NCI-H1417 treated with DMSO at 0.1 percent for 48 hours (cell line): ENCODE measurements at regions not wholly inside any gene's neighbourhood (a gene's known extent, or its start where the extent isn't known, plus 50 kb on each side); places are given as distances from the start of the nearest gene placed in this dataset.
"Not testable (repeated sequence)": the region's sequence is repeated elsewhere in the genome, so short reads cannot be mapped to it uniquely, and the experiment has no call there.

ENCODE experiments used
- DNase-seq: peaks from one replicate; lab custom pipeline; 2025; lab: John Stamatoyannopoulos, UW

DNA sequence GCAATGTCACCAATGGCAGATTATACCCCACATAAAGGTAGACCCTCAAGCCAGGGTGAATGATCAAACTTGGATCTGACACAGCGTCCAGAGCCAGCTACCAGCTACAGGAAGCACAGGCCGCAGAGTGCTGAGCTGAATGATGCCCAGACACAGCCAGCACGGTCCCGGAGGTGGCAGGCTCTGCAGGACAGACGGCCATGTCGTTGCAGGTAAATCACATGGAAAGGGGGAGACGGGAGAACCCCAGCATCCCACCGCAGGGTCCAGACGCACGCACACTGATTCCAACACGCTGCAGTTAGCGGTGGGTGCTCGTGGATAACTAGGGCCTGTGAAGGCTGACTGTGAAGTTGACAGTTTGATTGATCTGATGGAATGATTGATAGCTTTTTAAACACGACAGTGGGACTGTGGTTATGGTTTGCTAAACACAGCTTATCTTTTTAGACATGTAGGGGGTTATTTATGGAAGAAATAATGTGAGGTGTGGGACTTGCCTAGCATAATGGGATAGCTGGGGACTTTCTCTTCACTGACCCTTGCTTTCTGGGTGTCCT is 228.5 kb downstream of the ERMARD start:
- no peak for DNase-seq

DNA sequence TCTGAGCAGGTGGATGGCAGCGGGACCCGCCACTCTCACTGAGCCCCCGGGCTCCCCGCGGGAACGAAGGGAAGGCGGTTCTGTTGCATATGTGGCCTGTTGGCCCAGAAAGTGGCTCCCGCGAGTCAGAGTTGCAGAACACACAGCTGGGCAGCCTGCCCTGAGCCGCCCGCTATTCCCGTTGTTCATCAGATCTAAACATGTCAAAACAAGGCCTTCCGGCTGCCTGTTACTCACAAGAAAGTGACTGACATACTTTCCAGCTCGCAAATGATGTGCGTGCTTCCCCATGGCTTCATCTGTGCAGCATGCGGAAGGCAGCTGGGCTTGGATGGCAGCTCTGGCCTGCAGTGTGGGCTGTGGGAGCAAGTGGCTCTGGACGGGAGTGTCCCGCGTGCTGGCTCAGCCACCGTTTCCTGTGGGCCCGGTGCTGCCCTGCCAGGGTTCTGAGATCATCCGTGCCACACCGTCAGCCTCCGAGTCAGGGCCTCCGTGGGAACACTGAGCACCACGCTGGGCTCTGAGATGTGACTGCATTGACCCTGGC is 227.3 kb downstream of the ERMARD start:
- no peak for DNase-seq

DNA sequence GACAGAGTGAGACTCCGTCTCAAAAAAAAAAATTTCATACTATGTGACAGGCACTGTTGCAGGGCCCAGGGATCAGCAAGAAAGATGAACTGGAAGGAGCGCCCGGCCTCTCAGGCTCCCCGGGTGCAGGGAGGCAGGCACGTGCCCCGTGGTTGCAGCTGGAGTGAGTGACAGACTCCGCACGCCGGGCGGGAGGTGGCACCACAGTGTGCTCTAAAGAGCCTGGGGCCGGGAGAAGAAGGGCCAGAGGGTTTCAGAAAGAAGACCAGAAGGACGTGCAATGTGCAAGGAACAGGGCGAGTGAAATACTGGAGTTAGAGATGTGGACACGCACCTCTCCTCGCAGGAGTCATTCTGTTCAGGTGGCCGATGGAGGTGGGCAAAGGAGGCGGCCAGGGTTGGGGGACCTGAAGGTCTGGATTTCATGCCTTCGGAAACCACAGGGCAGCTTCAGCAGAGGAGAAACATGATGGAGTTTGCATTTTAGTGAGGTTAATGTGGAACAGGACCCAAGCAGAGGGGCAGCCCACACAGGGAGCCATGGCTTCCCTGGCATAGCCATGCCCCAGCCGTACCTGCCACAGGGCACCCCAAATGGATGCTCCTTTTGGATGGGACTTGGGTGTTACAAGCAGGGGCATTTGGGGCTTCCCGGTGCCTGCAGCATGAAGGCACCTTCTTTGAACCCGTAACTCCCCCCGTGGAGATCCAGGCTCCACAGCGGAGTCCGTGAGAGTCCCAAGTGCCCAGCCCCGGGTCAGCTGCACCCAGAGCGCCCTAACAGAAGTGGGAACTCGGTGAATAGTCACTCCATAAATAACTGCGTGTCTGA is 226.2 kb downstream of the ERMARD start:
- no peak for DNase-seq

DNA sequence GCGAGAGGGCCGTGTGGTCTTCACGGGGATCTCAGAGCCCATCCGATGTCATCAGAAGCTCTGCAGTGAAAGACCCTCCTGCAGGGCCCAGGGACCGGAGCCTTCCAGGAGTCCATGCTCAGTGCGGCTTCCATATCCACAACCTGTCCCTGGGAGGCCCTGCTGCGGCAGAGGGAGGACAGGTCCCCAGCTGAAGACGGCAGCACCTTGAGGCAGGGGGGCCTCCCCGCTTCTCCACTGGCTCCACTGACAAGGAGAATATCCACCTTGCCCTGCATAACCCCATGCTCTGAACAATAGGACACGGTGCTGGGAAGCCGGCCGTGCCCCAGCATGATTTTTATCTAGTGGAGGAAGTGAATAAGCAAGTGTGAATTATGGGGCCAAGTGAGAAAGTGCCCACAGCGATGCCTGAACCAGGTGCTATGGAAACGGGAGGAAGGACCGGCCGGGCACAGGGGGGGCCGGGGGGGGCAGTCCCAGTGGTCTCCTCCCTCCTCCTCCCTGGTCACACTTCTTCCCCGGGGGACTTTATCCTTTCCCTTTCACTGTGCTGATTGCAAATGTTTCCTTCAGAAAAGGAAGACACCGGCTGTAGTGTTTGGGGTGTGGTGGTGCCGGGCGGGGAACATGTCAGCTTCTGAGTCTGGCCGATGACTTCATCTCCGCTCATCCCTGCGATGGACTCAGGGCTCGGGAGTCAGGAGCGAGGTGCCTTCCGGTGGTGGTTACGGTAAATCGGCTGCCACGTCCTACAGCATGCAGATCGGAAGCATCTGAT is 225.1 kb downstream of the ERMARD start:
- no peak for DNase-seq

DNA sequence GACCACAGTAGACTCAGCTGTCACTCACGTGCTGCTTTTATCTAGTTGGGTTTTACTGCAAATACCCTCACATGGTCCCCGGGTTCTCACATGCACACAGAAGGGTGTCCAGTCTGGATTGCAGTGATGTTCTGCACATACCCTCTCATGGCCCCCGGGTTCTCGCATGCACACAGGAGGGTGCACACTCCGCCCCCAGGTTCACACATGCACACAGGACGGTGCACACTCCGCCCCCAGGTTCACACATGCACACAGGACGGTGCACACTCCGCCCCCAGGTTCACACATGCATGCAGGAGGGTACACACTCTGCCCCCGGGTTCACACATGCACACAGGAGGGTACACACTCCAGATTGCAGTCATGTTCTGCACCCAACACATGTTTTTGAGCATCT is 224.3 kb downstream of the ERMARD start:
- DNase-seq: no peak

DNA sequence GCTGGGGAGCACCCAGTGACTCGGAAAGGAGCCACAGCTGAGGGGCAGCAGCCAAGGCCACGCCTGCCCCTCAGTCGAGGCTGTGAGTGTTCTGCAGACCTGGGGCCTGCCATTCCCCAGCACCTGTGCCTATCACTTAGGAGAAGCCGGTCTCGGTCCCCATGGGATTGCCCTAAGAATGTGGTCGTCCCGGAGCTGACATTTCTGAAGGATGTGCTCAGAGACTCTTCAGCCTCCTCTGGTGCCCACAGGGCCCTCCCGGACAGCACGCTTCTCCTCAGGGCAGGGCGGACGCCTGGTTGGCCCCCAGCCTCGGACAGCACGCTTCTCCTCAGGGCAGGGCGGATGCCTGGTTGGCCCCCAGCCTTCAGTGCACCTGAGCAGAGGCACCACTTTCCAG is 223.9 kb downstream of the ERMARD start:
- DNase-seq: no peak

DNA sequence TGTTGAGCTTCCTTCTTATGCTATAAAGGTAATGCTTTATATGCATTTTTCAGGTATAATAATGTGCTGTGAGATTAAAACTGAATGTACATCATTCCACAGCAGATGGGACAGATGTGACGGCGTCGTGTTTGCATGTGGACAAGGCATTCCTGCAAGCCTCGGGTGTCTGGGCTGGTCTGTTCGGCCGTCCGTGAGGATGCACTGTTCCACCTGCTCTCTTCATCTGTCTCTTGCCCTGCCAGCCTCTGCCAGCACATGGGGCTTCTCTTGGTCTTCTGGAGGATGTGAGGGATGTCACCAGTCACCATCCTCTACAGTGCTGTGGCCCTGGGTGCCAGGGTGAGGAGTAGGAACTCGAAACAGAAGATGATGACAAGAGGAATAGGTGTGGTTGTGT is 223.2 kb downstream of the ERMARD start:
- DNase-seq: no peak

DNA sequence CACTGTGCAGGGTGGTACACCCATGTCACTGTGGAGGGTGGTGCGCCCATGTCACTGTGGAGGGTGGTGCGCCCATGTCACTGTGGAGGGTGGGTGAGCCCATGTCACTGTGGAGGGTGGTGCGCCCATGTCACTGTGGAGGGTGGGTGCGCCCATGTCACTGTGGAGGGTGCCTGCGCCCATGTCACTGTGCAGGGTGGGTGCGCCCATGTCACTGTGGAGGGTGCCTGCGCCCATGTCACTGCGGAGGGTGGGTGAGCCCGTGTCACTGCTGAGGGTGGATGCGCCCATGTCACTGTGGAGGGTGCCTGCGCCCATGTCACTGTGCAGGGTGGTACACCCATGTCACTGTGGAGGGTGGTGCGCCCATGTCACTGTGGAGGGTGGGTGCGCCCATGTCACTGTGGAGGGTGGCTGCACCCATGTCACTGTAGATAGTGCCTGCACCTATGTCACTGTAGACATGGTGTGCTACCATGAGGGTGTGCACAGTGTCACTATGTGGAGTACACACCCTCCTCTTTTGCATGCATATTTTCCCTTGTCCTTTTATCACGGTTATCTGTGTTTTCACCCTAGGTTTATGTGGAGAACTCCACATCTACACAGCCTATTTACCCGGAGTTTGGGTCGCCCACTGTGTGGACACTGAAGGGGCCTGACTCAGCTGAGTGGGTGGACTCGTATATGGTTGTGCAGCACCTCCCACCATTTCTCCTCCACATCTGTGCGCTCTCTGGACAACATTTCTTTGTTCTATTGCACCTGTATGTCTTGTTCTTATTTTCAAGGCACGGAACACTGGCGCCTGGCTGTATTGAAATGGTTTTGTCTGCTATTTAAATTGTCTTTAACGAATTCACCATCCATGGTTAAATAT is 222.4 kb downstream of the ERMARD start:
- not testable (repeated sequence) for DNase-seq

DNA sequence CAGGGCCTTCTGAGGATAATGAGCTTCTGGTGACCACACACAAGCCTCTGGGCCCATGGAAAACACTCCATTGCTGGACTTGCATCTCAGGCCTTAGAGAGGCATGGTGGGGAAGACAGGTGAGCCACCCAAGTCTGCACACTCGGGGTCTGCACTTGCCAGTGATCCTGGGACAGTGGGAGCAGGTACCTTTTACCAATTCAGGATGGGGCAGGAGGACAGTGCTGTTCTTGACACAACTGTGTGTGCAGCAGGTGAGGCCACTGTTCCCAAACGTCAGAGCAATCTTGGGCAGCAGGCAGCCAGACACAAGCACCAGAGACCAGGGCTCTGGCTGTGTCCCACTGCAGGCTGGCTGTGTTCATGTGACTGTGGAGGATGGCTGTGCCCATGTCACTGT is 221.3 kb downstream of the ERMARD start:
- DNase-seq: no peak

DNA sequence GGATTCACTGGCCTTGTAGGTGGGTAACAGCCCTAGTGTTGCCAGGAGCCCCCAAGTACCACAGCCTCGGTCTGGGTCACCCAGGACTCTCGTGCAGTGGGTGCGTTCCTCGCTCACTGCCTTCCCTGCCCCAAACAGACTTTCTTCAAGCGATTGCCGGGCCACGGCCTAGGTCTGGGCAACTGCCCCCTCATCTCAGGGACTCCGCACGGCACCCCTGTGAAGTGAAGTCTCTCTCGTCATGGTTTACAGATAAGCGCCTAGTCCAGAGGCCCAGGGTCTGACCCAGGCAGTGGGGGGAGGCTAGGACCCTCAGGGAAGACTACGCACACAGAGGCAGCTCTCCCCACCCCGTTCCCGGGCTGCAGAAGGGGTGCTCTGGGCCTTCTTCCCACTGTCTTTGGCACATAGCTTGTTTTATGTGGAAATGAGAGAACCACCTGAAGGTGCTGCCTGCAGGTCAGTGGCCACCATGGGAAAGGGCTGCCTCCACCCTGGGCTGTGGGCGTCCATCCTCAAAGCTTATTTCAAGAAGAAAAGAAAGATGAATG is 220.8 kb downstream of the ERMARD start:
- DNase-seq: no peak

DNA sequence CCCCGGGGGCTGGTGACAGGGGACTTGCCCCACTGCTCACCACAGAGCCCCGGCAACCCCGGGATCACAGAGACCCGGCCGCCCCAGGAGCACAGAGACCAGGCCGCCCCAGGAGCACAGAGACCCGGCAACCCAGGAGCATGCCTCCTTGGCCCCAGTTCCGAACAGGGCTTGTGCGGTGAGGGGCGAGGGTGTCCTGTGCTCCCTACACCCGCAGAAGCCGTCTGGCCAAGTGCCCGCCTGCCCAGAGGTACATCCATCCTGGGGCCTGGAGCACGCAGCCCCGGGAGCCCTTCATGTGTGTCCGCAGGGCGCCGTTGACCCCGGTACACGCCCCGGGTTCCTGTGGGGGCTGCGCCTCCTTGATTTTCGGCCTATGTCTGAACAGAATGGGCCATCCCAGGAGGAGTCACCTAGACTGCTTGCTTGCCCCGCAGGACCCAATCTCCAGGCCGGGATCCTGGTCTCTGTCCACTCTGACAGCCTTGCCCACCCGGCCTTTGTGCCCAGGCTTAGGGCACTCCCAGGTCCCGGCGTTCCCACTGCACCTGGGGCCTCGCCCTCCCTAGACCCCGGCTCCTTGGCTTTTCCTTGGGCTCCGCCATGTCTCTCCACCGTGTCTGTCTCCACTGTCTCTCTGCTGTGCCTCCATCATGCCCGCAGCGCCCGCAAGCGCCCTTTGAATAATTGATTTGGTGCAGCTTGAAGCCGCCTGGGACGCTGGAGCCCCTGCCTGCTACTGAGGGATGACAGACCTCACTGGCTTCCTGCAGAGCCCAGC is 219.8 kb downstream of the ERMARD start:
- DNase-seq: no peak

DNA sequence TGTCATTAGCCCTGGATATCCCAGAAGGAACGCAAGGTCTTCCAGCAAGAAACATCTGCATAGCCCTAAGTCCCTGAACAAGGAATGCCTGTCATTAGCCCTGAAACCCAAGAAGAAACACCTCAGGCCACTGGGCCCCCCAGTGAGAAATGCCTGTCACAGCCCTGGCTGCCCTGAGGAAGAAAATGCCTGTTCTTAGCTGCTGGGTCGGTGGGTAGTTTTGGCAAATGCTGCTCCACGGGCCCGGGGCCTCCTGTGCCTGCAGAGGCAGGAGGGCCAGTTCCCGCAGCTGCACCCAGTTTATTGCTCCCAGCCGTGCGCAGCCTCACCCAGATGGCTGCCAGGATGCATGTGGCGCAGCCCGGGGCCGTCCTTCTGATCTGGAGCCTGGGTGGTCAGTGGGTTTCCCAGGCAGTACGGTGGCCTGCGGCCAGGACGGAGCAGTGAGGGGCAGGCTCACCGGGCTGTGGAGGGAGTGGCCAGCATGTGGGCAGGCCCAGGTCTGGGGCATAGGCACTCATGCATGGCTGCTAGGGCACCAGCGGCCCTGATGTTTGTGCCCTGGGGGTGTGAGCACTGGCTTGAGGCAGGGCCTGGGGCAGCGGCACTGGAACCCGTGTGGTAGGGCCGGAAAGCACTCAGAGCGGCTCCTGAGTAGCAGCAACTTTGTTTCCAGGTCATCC is 219.0 kb downstream of the ERMARD start:
- DNase-seq: no peak

DNA sequence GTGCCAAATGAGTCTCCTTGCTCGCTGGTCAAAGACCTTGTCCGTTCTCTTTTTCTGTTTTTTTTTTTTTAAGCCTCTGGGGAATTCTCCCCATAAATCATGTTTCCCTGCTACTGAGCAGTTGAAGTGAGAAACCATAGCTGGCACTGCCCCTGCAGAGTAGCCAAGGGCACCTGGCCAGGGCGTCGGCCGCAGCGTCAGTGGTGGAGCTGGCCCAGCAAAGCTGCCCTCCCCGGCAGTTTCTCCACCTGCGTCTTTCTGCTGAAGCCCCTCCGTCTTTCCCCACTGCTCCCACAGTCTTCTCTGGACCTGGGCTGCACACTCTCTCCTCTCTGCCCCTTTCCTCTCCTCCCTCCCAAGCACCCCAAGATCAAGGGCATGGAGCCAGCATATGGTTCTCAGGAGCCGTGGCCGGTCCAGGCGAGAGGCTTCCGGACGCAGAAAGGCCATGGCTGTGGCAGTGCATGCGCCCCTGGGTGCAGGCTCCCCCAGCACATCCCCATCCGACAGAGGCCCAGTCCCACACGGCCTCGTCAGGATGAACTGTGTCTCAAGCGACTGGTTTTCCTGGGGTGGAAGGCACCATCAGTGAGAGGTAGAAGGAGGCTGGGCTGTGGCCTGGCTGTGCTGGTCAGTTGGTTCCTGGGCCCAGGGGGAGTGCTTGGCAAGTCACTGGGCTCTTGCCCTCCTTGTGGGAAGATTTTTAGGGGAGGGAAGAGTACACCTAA is 218.1 kb downstream of the ERMARD start:
- no peak for DNase-seq

DNA sequence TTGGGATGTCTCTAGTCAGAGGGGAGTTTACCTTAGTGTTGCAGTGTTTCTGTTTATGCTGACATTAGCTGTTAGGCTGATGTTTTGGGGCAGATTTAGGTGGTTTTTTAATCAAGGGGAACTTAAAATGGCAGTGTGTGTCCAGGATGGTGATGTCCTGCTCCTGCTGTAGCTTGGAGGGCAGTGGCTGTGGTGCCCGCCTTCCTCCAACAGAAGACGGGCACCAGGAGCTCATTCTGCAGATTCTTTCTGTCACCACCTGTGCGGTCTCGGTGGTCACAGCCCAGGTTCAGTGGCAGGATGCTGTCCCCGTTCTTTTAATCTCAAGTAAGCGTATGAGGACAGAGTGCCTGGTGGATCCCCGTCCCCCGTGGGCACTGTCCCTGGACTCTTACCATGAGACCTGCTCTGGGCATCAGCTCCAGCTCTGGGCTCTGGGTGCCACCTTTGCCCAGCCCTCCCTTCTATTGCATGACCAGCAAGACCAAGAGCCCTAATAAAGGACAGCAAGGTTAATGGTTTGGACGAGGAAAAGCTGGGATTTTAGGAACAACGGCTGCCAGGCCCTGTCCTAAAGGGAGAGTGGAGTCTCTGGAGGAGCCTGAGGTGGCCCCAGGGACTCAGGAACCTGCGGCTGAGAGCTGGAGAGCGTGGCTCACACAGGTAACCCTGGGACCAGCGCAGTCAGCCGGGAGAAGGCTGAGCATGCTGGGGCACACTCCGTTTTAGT is 217.3 kb downstream of the ERMARD start:
- no peak for DNase-seq

DNA sequence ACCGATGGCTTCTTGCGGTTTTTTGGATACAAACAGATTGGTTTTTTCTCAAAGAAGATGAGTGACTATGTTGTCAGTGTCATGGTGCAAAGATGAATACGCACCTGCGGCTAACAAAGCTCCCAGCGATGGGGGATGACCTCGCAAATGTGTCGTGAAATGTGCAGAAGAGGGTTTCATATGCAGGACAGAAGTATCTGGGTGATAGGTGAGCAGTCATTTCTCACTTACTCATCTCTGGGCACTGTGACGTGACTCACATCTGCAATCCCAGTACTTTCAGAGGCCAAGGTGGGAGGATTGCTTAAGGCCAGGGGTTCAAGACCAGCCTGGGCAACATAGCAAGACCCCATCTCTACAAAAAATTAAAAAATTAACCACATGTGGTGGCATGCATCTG is 216.3 kb downstream of the ERMARD start:
- no peak for DNase-seq

DNA sequence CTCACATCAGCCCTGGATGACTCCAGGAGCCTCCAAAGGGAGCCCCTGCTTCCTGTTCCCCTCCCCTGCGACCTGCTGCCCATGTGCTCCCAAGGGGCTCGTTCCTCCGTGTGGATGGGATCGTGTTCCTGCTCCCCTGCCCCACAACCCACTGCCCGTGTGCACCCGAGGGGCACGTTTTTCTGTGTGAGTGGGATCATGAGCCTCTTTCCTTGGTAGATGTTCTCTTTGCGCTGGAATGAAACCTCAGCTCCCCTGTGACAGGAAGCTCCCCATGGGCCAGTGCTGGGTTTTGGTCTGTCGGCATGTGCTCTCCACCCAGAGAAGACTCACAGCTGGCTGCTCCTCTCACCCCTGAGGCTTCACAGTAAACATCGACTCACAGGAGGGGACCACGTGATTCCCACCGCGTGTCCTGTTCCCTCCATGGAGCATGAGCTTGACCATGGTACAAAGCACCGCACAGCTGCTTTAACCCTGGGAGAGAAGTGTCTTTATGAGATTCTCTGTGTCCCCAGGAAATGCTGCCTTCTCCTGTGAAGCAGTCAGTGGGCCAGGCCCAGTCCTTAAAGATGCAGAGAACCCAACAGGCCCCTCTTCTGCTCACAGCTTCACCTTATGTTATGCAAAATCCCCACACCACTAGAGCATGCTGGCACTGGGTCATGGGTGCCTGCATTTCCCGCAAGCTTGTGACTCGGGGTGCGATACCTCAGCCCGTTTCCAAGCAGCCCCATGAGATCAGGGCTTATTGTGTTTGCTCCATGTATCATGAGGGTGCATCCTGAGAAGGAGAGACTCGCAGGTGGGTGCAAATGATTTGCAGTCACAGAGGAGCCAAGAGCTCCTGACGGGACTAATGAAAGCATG is 215.1 kb downstream of the ERMARD start:
- no peak for DNase-seq

DNA sequence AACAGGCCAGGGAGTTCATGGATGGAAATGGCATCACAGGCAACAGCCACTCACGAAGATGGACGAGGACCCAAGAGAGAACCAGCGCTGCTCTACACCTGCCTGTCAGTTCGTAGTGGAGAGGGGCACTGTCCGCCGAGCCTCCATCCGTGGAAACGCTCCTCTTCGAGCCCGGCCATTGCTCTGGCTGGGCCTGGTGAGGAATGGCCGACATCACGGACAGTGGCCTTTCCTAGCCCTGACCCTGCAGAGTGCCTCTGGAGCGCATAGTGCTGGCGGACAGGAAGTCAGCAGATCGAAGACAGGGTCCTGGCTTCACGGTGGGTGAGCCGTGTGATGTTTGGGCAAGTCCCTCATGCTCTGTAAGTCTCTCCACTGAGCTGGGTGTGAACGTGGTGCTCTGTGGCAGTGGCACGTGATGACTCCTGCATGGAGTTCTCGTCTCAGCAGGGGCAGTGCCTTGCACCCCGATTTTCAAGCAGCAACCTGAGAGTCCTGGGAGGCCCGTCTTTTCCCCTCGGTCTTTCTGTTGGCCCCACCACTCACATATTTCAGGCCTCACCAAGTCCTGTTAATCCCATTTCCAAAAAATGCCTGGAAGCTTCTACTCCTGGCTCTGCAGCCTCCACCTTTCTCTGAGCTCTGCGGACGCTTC is 214.4 kb downstream of the ERMARD start:
- DNase-seq: no peak
